ENCODE measurements at regions not wholly inside any gene's neighbourhood (a gene's known extent, or its start where the extent isn't known, plus 50 kb on each side); places are given as distances from the start of the nearest gene placed in this dataset.

GRCh38 chr16:26599785-26600104, 467.0 kb upstream of the C16orf82 start:
- no peak for DNase-seq (ENCODE audit: low read depth in 2 of 2)
- TF ChIP-seq, protein P1, sequence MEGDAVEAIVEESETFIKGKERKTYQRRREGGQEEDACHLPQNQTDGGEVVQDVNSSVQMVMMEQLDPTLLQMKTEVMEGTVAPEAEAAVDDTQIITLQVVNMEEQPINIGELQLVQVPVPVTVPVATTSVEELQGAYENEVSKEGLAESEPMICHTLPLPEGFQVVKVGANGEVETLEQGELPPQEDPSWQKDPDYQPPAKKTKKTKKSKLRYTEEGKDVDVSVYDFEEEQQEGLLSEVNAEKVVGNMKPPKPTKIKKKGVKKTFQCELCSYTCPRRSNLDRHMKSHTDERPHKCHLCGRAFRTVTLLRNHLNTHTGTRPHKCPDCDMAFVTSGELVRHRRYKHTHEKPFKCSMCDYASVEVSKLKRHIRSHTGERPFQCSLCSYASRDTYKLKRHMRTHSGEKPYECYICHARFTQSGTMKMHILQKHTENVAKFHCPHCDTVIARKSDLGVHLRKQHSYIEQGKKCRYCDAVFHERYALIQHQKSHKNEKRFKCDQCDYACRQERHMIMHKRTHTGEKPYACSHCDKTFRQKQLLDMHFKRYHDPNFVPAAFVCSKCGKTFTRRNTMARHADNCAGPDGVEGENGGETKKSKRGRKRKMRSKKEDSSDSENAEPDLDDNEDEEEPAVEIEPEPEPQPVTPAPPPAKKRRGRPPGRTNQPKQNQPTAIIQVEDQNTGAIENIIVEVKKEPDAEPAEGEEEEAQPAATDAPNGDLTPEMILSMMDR (IDR thresholded peaks at IDR 0.05; ENCODE audit: low read depth, low read length), result no peak
- H3K4me3 ChIP-seq (replicated peaks in 1 of 2; ENCODE audit: low read depth in 2 of 2, low read length in 2 of 2), result no peak overlapping the region

DNA sequence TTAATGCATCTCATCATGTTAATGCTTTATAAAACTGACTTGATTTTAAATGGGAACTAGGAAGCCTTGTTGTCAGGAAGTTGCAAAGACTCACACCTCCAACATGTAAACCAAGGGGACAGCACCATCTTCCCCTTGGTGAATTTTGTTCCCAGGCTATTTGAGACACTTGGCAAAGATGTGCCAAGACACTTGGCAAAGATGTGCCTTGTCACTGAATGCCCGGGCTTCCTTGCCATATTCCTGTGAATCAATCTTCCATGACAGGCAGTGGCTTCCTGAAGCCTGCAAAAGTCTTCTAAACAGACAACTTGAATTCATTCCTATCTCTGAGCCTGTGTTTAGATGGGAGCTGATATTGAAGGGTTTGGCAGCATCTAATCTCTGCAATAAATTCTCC, 465.4 kb upstream of the C16orf82 start:
- no peak for DNase-seq (ENCODE audit: low read depth in 2 of 2)
- TF ChIP-seq, protein P1 (IDR thresholded peaks at IDR 0.05; ENCODE audit: low read depth, low read length), result no peak
- no peak overlapping the region for H3K4me3 ChIP-seq (replicated peaks in 1 of 2; ENCODE audit: low read depth in 2 of 2, low read length in 2 of 2)

DNA sequence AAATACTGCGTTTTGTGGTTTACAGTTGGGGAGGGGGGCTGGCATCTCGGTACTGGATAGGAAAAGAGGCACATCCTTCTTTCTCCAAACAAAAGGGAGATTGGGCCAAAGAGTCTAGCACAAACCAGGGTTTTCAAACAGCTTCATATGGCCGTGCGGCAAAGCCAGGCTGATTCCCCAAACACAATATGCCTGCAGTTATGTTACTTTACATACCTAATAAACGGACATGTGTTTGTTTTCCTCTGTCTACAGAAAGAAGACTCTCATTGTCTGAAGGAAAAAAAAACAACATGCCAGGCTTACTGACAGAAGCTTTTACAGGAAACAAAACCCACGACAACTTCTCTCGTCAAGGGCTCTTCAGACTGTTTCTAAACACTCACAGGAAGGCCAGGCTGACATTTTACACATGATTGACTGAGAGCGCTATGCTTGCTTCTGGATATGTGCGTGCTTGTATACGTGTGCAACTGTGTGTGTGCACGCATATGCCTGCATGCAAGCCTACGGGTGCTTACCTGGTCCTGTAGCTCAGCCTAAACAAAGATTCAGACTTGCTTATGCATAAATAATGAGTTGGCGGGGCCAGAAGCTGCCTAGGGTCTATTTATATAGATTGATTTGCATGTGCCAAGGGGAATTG, 461.0 kb upstream of the C16orf82 start:
- H3K4me3 ChIP-seq (replicated peaks in 1 of 2; ENCODE audit: low read depth in 2 of 2, low read length in 2 of 2), result no peak overlapping the region
- TF ChIP-seq, protein P1 (IDR thresholded peaks at IDR 0.05; ENCODE audit: low read depth, low read length), result no peak
- no peak for DNase-seq (ENCODE audit: low read depth in 2 of 2)

DNA sequence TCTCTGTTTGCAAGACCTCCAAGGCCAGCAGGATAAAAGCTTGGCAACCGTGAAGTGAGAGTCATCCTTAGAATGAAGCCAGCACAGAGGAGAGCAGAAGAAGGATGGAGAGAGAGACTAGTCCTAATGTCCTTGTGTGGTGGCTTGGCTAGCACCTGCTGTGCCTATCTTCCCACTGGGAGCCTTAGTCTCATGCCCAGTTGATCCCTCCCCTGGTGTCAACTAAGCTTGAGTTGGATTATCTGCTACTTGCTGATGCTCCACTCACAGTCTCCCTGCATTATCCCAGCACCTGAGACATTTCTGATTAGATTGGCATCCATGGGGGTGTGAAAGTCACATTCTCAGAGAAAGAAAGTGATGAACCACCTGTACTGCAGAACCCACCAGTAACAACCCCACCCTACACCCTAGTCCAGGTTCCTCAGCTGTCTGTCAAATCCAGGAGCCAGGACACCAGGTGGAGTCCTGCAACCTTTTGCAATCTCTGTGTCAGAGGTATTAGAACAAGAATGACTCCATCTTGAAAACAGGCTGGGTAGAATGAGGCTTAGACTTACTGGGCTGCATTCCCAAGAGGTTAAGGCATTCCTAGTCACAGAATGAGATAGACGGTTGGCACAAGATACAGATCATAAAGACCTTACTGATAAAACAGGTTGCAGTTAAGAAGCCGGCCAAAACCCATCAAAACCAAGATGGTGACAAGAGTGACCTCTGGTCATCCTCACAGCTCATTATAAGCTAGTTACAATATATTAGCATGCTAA, 460.2 kb upstream of the C16orf82 start:
- H3K4me3 ChIP-seq (replicated peaks in 1 of 2; ENCODE audit: low read depth in 2 of 2, low read length in 2 of 2), result no peak overlapping the region
- no peak for DNase-seq (ENCODE audit: low read depth in 2 of 2)
- TF ChIP-seq, protein P1 (IDR thresholded peaks at IDR 0.05; ENCODE audit: low read depth, low read length), result no peak

GRCh38 chr16:26614237-26614841, 452.4 kb upstream of the C16orf82 start:
- TF ChIP-seq, protein P1 (IDR thresholded peaks at IDR 0.05; ENCODE audit: low read depth, low read length), result no peak
- DNase-seq (ENCODE audit: low read depth in 2 of 2), result no peak

DNA sequence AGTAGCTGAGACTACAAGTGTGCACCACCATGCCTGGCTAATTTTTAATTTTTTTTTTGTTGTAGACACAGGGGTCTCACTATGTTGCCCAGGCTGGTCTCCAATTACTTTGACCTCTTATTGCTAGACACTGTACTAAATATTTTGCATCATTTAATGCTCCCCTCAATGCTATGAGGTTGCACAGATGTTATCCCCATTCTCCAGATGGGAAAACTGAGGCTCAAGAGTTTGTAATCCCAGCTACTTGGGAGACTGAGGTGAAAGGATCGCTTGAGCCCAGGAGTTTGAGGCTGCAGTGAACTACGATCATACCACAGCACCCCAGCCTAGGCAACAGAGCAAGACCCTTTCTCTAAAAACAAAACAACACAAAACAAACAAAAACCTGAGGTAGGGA, 443.3 kb upstream of the C16orf82 start:
- DNase-seq (ENCODE audit: low read depth in 2 of 2), result no peak
- TF ChIP-seq, protein P1 (IDR thresholded peaks at IDR 0.05; ENCODE audit: low read depth, low read length), result no peak
- no peak overlapping the region for H3K4me3 ChIP-seq (replicated peaks in 1 of 2; ENCODE audit: low read depth in 2 of 2, low read length in 2 of 2)

More at GRCh38 chr16:26614237-26614841, 452.4 kb upstream of the C16orf82 start:
- H3K4me3 ChIP-seq (replicated peaks in 1 of 2; ENCODE audit: low read depth in 2 of 2, low read length in 2 of 2), result no peak overlapping the region

Measured in cardiac fibroblast (primary cell).